Endothelial cell of umbilical vein (primary cell): ENCODE measurements at regions not wholly inside any gene's neighbourhood (a gene's known extent, or its start where the extent isn't known, plus 50 kb on each side); places are given as distances from the start of the nearest gene placed in this dataset.

ENCODE experiments used
- BruUV-seq: library from RNA; stranded (reverse); fragments of 400-500 nt; replicated peaks from 2 replicates; lab custom pipeline; 2021; lab: Mats Ljungman, UMichigan
- CTCF ChIA-PET: fragments of 300-600, 350-600 bp; sonication (Branson Sonifier 250); formaldehyde crosslinking; loops from one replicate; lab custom pipeline; 2021; ENCODE audit warnings: antibody characterized with exemption, inconsistent platforms; lab: Charles Lee
- POLR2A ChIA-PET: fragments of 300-600, 350-600 bp; sonication (Branson Sonifier 250); formaldehyde crosslinking; loops from one replicate; lab custom pipeline; 2021; ENCODE audit warnings: antibody characterized with exemption, inconsistent platforms; lab: Charles Lee
- DNase-seq: peaks from one replicate; pipeline ENCODE4 v3.0.0-alpha.2; 2011; ENCODE audit warnings: low read depth, low spot score
- FAIRE-seq: peaks from 2 replicates; lab custom pipeline; 2011; peaks lifted over from hg19 to GRCh38; lab: Jason Lieb, UNC
- H2AFZ ChIP-seq: 2 replicates; pipeline ENCODE4 v1.6.0; 2012; ENCODE audit warnings: low read depth, low read length, control low read depth, inconsistent platforms
- H3K27ac ChIP-seq: 2 replicates; pipeline ENCODE4 v1.5.1; 2011; ENCODE audit warnings: low read depth, mild to moderate bottlenecking, control low read depth, low read length, moderate library complexity; ENCODE audit not compliant: insufficient read depth
- H3K27me3 ChIP-seq, 2 experiments: 2 replicates each; pipeline versions ENCODE4 v1.6.0 to v1.6.1; 2011; ENCODE audit warnings: low read length in 2 of 2, mixed read lengths in 1 of 2; ENCODE audit not compliant: control insufficient read depth in 2 of 2, insufficient read depth in 2 of 2
- H3K36me3 ChIP-seq, 2 experiments: 2 replicates in 1 of 2; 3 replicates in 1 of 2; pipeline ENCODE4 v1.5.1; 2011; ENCODE audit warnings: low read length in 2 of 2, mild to moderate bottlenecking in 1 of 2, moderate library complexity in 1 of 2; ENCODE audit not compliant: control insufficient read depth in 2 of 2, insufficient read depth in 2 of 2; ENCODE audit errors: extremely low read depth in 1 of 2
- H3K4me1 ChIP-seq: 3 replicates; pipeline ENCODE4 v1.5.1; 2011; ENCODE audit warnings: mild to moderate bottlenecking, low read length; ENCODE audit not compliant: control insufficient read depth, insufficient read depth; ENCODE audit errors: extremely low read depth
- H3K4me2 ChIP-seq: 2 replicates; pipeline ENCODE4 v1.6.1; 2011; ENCODE audit warnings: low read length, control low read depth, mixed read lengths; ENCODE audit not compliant: insufficient read depth
- H3K4me3 ChIP-seq, 3 experiments: fragments of 200-600 bp in 1 of 3; sonication (generic), shearing (Covaris generic) in 1 of 3; replicated peaks in 1 of 3; 2 replicates each; pipeline ENCODE4 v1.5.1; 2011 to 2016; ENCODE audit warnings: control low read depth in 3 of 3, low read length in 3 of 3, mild to moderate bottlenecking in 2 of 3, inconsistent platforms in 1 of 3, low read depth in 1 of 3, moderate library complexity in 1 of 3; ENCODE audit not compliant: insufficient read depth in 1 of 3
- H3K79me2 ChIP-seq: 2 replicates; pipeline ENCODE4 v1.6.0; 2012; ENCODE audit warnings: low read length, inconsistent platforms; ENCODE audit not compliant: control insufficient read depth, insufficient read depth
- H3K9ac ChIP-seq: replicated peaks from 2 replicates; pipeline ENCODE3; 2011; ENCODE audit warnings: low read length, control low read depth; ENCODE audit not compliant: insufficient read depth; ENCODE audit errors: extremely low read depth
- H3K9me1 ChIP-seq: replicated peaks from 3 replicates; pipeline ENCODE4 v1.6.0; 2011; ENCODE audit warnings: mild to moderate bottlenecking, low read length; ENCODE audit not compliant: control insufficient read depth, insufficient read depth; ENCODE audit errors: extremely low read depth
- H3K9me3 ChIP-seq: replicated peaks from 2 replicates; pipeline ENCODE4 v1.5.1; 2012; ENCODE audit warnings: low read length, inconsistent platforms; ENCODE audit not compliant: control insufficient read depth, insufficient read depth
- H4K20me1 ChIP-seq: replicated peaks from 2 replicates; pipeline ENCODE3; 2011; ENCODE audit warnings: mild to moderate bottlenecking, low read length; ENCODE audit not compliant: control insufficient read depth, insufficient read depth; ENCODE audit errors: extremely low read depth
- CTCF ChIP-seq, 2 donors: IDR thresholded peaks; 1 replicate in 1 of 2; 2 replicates in 1 of 2; pipeline ENCODE4 v1.5.1; 2011; ENCODE audit warnings: low read length in 2 of 2, mild to moderate bottlenecking in 2 of 2, moderate library complexity in 2 of 2, control low read depth in 1 of 2, inconsistent platforms in 1 of 2, low read depth in 1 of 2; ENCODE audit not compliant: insufficient read depth in 1 of 2; ENCODE audit errors: extremely low read depth in 1 of 2
- EZH2 ChIP-seq: IDR thresholded peaks from 2 replicates; pipeline ENCODE4 v1.6.1; 2012; ENCODE audit warnings: borderline replicate concordance, low read depth, mild to moderate bottlenecking, moderate library complexity, low read length, inconsistent platforms; ENCODE audit not compliant: severe bottlenecking
- FOS ChIP-seq: IDR thresholded peaks from 2 replicates; pipeline ENCODE4 v1.6.1; 2011; ENCODE audit warnings: mild to moderate bottlenecking, low read length, moderate library complexity, borderline replicate concordance; ENCODE audit not compliant: insufficient read depth
- GATA2 ChIP-seq: IDR thresholded peaks from 2 replicates; pipeline ENCODE4 v1.7.0; 2011; ENCODE audit warnings: low read depth, mild to moderate bottlenecking, moderate library complexity, mixed read lengths, low read length; ENCODE audit not compliant: insufficient read length, insufficient read depth
- JUN ChIP-seq: IDR thresholded peaks from 2 replicates; pipeline ENCODE4 v1.6.1; 2011; ENCODE audit warnings: borderline replicate concordance, low read depth; ENCODE audit not compliant: insufficient read length, insufficient read depth
- MAX ChIP-seq: IDR thresholded peaks from 2 replicates; pipeline ENCODE4 v1.6.1; 2011; ENCODE audit not compliant: insufficient read depth, insufficient read length
- MYC ChIP-seq: IDR thresholded peaks from one replicate; pipeline ENCODE4 v1.6.1; 2011; ENCODE audit warnings: mild to moderate bottlenecking, low read depth, low read length
- POLR2A ChIP-seq: IDR thresholded peaks from 2 replicates; pipeline ENCODE4 v1.6.1; 2012; ENCODE audit warnings: low read depth, mild to moderate bottlenecking, control low read depth, low read length
- POLR2AphosphoS5 ChIP-seq: IDR thresholded peaks from 2 replicates; pipeline ENCODE4 v1.6.1; 2012; ENCODE audit warnings: low read depth, mild to moderate bottlenecking, control low read depth, low read length, moderate library complexity; ENCODE audit not compliant: insufficient read depth
- dilution Hi-C: fragments of 300-500 bp; cut with MboI; formaldehyde crosslinking; loops from one replicate; pipeline ENCODE4 v1.15.0; 2019; ENCODE audit warnings: low sequenced_read_pairs; ENCODE audit not compliant: extremely low pct_ligation_motif_present
- intact Hi-C: fragments of 100-400 bp; cut with micrococcal nuclease; formaldehyde crosslinking; loops from one replicate; pipeline ENCODE4 v1.10.0; 2022

GRCh38 chr12:31206038-31206670 lies 119.8 kb downstream of the SINHCAF start:
- Histone ChIP-seq H4K20me1 (no peaks in the 10 kb centered on the region), H3K9ac (no peak overlapping the region), H3K27me3 (peaks cover 13 to 14% of the 10 kb centered on the region in 2 experiments), H2AFZ (no peak overlapping the region), H3K9me3 (no peaks in the 10 kb centered on the region), H3K4me2 (no peak overlapping the region), H3K9me1 (no peaks in the 10 kb centered on the region), H3K79me2 (no peaks in the 10 kb centered on the region), H3K4me3 (no peak overlapping the region), H3K27ac (no peak overlapping the region), H3K36me3 (no peaks in the 10 kb centered on the region), H3K4me1 (no peaks in the 10 kb centered on the region)
- intact Hi-C loops (no loop called here), dilution Hi-C loops (no loop called here)
- TF ChIP-seq POLR2AphosphoS5 (no peak), EZH2 (no peak), CTCF (IDR thresholded peaks at IDR 0.05; ENCODE audit: extremely low read depth in 1 of 2, insufficient read depth in 1 of 2, low read depth in 1 of 2, low read length in 2 of 2) (no peak), POLR2A (no peak), JUN (no peak), MAX (no peak), GATA2 (no peak), MYC (no peak), FOS (no peak)
- BruUV-seq: no TSS peak
- POLR2A ChIA-PET: no interaction called here
- CTCF ChIA-PET: no interaction called here
- FAIRE-seq (peak; percentile 44), DNase-seq (peak; percentile 13)
